ENCODE measurements at regions not wholly inside any gene's neighbourhood (a gene's known extent, or its start where the extent isn't known, plus 50 kb on each side); places are given as distances from the start of the nearest gene placed in this dataset.

DNA sequence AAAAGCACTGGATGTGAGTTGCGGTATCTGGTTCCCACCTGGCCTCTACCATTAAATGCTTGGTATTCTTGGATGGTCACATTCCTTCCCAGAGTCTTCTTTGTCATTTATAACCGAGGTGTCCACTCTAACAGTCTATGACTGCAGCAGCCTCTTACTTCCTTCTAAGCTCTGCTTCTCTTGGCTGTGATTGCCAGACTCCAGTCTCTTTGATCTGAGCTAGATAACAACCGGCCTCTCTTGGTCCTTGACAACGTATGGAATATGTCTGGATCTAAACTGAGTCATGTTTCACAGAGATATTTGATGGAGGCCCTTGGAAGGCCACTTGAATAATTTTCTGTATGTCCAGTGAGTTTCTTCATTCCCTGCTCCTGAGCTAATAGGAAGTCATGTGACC, 141.6 kb upstream of the TENM4 start:
- Histone ChIP-seq H3K27ac (ENCODE audit: low read depth, low read length) (no peak overlapping the region), H3K9me3 (ENCODE audit: control insufficient read depth, insufficient read depth, low read length) (no peaks in the 10 kb centered on the region), H3K27me3 (ENCODE audit: control insufficient read depth, insufficient read depth, low read length) (no peaks in the 10 kb centered on the region), H3K4me3 (ENCODE audit: low read depth, low read length) (no peak overlapping the region)
- TF ChIP-seq, protein P1, sequence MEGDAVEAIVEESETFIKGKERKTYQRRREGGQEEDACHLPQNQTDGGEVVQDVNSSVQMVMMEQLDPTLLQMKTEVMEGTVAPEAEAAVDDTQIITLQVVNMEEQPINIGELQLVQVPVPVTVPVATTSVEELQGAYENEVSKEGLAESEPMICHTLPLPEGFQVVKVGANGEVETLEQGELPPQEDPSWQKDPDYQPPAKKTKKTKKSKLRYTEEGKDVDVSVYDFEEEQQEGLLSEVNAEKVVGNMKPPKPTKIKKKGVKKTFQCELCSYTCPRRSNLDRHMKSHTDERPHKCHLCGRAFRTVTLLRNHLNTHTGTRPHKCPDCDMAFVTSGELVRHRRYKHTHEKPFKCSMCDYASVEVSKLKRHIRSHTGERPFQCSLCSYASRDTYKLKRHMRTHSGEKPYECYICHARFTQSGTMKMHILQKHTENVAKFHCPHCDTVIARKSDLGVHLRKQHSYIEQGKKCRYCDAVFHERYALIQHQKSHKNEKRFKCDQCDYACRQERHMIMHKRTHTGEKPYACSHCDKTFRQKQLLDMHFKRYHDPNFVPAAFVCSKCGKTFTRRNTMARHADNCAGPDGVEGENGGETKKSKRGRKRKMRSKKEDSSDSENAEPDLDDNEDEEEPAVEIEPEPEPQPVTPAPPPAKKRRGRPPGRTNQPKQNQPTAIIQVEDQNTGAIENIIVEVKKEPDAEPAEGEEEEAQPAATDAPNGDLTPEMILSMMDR (IDR thresholded peaks at IDR 0.05; ENCODE audit: low read depth, low read length): no peak
- DNase-seq (ENCODE audit: low read depth, low spot score): no peak
- ChIA-PET CTCF (no interaction called here), POLR2A (no interaction called here)

DNA sequence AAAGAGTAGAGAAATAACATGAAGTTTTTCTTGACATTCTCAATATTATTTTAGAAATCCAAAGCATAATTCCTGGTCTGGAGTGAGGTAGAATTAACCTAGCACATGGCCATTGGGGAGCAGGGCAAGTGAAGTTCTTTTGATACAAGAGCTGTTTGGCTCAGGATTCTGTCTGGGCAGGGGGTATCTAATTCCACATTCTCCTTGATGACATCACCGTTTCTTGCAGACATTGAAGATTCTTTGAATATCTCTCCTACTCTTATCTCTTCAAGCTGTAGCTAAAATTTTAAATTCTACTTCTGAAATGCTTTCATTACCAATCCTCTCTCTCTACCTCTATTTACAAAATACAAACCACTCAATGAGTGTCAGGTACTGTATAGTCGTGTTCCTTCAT, 138.2 kb upstream of the TENM4 start:
- CTCF ChIA-PET: no interaction called here

DNA sequence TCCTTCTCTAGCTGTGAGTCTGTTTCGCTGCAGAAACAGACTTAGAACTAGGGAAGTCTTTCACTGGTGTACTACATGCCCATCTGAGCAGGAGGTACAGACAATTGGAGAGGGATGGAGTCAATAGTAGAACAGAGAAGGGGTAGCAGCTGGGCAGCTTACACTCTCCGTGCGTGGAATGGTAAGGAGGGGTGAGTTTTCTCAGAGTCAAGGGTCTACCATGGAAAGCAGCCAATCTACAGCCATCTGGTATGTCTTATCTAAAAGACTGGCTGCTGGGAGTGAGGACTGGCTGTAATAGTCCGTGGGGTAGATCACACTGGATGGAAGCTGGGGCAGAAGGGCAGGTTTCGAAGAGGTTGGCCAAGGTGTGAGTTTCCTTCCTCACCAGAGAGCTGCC, 137.3 kb upstream of the TENM4 start:
- DNase-seq (ENCODE audit: low read depth, low spot score): no peak
- no peaks in the 10 kb centered on the region for H3K27me3 ChIP-seq (ENCODE audit: control insufficient read depth, insufficient read depth, low read length)
- no peaks in the 10 kb centered on the region for H3K9me3 ChIP-seq (ENCODE audit: control insufficient read depth, insufficient read depth, low read length)
- no peak overlapping the region for H3K27ac ChIP-seq (ENCODE audit: low read depth, low read length)
- TF ChIP-seq, protein P1 (IDR thresholded peaks at IDR 0.05; ENCODE audit: low read depth, low read length): no peak
- ChIA-PET CTCF (no interaction called here), POLR2A (no interaction called here)
- H3K4me3 ChIP-seq (ENCODE audit: low read depth, low read length): no peak overlapping the region

More for the DNA sequence above, 138.2 kb upstream of the TENM4 start:
- DNase-seq (ENCODE audit: low read depth, low spot score): no peak
- TF ChIP-seq, protein P1 (IDR thresholded peaks at IDR 0.05; ENCODE audit: low read depth, low read length): no peak
- no peaks in the 10 kb centered on the region for H3K27me3 ChIP-seq (ENCODE audit: control insufficient read depth, insufficient read depth, low read length)
- H3K9me3 ChIP-seq (ENCODE audit: control insufficient read depth, insufficient read depth, low read length): no peaks in the 10 kb centered on the region
- H3K27ac ChIP-seq (ENCODE audit: low read depth, low read length): no peak overlapping the region
- H3K4me3 ChIP-seq (ENCODE audit: low read depth, low read length): no peak overlapping the region
- POLR2A ChIA-PET: no interaction called here

DNA sequence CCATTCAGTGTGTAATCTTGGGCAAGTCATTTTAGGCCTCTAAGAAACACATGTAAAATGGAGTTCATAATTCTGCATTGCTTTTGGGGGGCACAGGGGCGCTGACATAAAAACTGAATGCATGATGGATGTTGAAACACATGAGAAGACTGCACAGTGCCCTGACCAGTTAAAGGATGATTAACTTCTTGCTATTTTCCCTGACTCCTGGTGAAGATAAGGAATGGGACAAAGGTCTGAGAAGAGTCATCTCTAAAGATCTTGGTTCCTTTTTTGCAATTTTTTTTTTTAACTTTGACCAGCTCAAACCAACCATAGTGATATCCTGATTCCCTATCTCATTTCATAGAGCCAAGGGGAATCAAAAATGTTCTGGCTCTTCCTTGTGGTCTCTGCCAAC, 134.9 kb upstream of the TENM4 start:
- POLR2A ChIA-PET: no interaction called here
- H3K4me3 ChIP-seq (ENCODE audit: low read depth, low read length): no peak overlapping the region
- CTCF ChIA-PET: no interaction called here
- no peaks in the 10 kb centered on the region for H3K9me3 ChIP-seq (ENCODE audit: control insufficient read depth, insufficient read depth, low read length)
- H3K27me3 ChIP-seq (ENCODE audit: control insufficient read depth, insufficient read depth, low read length): no peaks in the 10 kb centered on the region
- DNase-seq (ENCODE audit: low read depth, low spot score): no peak
- TF ChIP-seq, protein P1 (IDR thresholded peaks at IDR 0.05; ENCODE audit: low read depth, low read length): no peak
- H3K27ac ChIP-seq (ENCODE audit: low read depth, low read length): no peak overlapping the region

DNA sequence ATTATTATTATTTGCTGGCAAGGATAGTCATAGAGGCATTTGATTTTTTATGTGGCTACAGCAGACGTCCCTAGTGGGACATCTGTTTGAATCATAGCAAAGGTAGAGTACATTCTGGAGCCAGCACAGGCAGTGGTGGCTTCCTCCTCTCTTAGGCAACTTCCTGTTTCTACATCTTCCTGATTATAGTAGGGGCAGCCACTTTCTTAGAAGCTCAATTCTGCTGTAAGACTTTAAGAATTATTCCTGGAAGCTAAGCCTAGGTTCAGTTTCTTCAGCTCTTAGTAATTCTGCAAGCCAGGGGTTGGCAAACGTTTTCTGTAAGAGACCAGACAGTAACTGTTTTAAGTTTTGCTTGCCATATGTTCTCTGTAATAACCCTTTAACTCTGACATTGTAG, 129.3 kb upstream of the TENM4 start:
- DNase-seq (ENCODE audit: low read depth, low spot score): no peak
- Histone ChIP-seq H3K27ac (ENCODE audit: low read depth, low read length) (no peak overlapping the region), H3K4me3 (ENCODE audit: low read depth, low read length) (no peak overlapping the region), H3K9me3 (ENCODE audit: control insufficient read depth, insufficient read depth, low read length) (no peaks in the 10 kb centered on the region), H3K27me3 (ENCODE audit: control insufficient read depth, insufficient read depth, low read length) (no peaks in the 10 kb centered on the region)
- POLR2A ChIA-PET: no interaction called here
- TF ChIP-seq, protein P1 (IDR thresholded peaks at IDR 0.05; ENCODE audit: low read depth, low read length): no peak
- CTCF ChIA-PET: no interaction called here
